ENCODE measurements at regions not wholly inside any gene's neighbourhood (a gene's known extent, or its start where the extent isn't known, plus 50 kb on each side); places are given as distances from the start of the nearest gene placed in this dataset.

GRCh38 chr4:181578911-181579310 lies 664.3 kb upstream of the TENM3 start:
- no peak for DNase-seq

- no peak for DNase-seq
Observed at GRCh38 chr4:181579486-181579885, 663.7 kb upstream of the TENM3 start.

GRCh38 chr4:181581983-181582382 lies 661.2 kb upstream of the TENM3 start:
- no peak for DNase-seq

GRCh38 chr4:181582595-181582994 lies 660.6 kb upstream of the TENM3 start:
- no peak for DNase-seq

- no peak for DNase-seq
Observed at GRCh38 chr4:181588733-181589302, 654.4 kb upstream of the TENM3 start.

- DNase-seq = no peak
Observed at GRCh38 chr4:181592221-181592745, 650.9 kb upstream of the TENM3 start.

GRCh38 chr4:181593703-181594102 lies 649.5 kb upstream of the TENM3 start:
- DNase-seq = no peak

GRCh38 chr4:181594188-181594587 lies 649.0 kb upstream of the TENM3 start:
- no peak for DNase-seq

GRCh38 chr4:181595716-181596115 lies 647.5 kb upstream of the TENM3 start:
- no peak for DNase-seq

- no peak for DNase-seq
Observed at GRCh38 chr4:181597766-181598165, 645.4 kb upstream of the TENM3 start.

- DNase-seq = no peak
Observed at GRCh38 chr4:181599134-181599533, 644.1 kb upstream of the TENM3 start.

GRCh38 chr4:181601103-181601502 lies 642.1 kb upstream of the TENM3 start:
- no peak for DNase-seq

GRCh38 chr4:181604546-181604945 lies 638.7 kb upstream of the TENM3 start:
- no peak for DNase-seq

GRCh38 chr4:181606300-181606699 lies 636.9 kb upstream of the TENM3 start:
- no peak for DNase-seq

GRCh38 chr4:181608181-181608580 lies 635.0 kb upstream of the TENM3 start:
- DNase-seq = no peak

GRCh38 chr4:181611033-181611711 lies 632.0 kb upstream of the TENM3 start:
- no peak for DNase-seq

GRCh38 chr4:181611946-181612600 lies 631.1 kb upstream of the TENM3 start:
- no peak for DNase-seq

- no peak for DNase-seq
Observed at GRCh38 chr4:181613200-181613599, 630.0 kb upstream of the TENM3 start.

- DNase-seq = no peak
Observed at GRCh38 chr4:181618038-181618618, 625.1 kb upstream of the TENM3 start.

- no peak for DNase-seq
Observed at GRCh38 chr4:181618896-181619295, 624.3 kb upstream of the TENM3 start.

GRCh38 chr4:181619651-181620050 lies 623.6 kb upstream of the TENM3 start:
- DNase-seq = no peak

GRCh38 chr4:181637186-181638105 lies 605.8 kb upstream of the TENM3 start:
- DNase-seq = no peak

- no peak for DNase-seq
Observed at GRCh38 chr4:181643466-181643865, 599.7 kb upstream of the TENM3 start.

Data from amniotic stem cell (primary cell).